ENCODE measurements at regions not wholly inside any gene's neighbourhood (a gene's known extent, or its start where the extent isn't known, plus 50 kb on each side); places are given as distances from the start of the nearest gene placed in this dataset.

- TF ChIP-seq ZBTB11 (CRISPR knock-in tag; IDR thresholded peaks at IDR 0.05) = no peak
- no peak for TF ChIP-seq ZBED1 (IDR thresholded peaks at IDR 0.05; ENCODE audit: borderline replicate concordance)
These were observed 245.4 kb upstream of the SLITRK1 start (continued) for GRCh38 chr13:84127597-84128128.

DNA sequence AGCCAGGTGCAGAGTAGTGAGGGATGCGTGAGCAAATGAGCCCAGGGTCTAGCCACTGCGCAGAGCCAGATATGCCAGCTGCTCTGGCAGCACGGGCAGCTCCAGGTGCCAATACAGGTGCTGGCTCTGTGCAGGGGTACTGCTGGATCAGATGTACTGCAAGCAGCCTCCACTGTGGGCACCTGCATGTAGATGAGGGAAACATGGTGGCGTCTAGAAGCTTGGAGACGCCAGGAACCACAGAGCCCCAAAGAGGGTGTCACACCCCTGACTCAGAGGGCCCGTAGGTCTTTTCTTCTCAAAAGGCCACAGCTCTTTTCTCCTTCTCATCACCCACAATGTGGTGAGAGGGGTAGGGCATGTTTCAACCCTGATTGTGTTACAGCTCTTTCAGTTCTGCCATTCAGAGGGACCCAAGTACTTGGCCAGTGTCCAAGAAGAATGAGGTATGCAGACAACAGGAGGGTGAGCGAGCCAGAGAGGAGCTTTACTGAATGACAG, 244.4 kb upstream of the SLITRK1 start:
- POLR2A ChIA-PET = no interaction called here

More for the DNA sequence above, 244.4 kb upstream of the SLITRK1 start:
- no peaks in the 10 kb centered on the region for H3K4me1 ChIP-seq (ENCODE audit: control insufficient read depth, insufficient read depth, low read length)
- H3K79me2 ChIP-seq (ENCODE audit: control insufficient read depth, insufficient read depth, low read length) = no peaks in the 10 kb centered on the region
- no peak overlapping the region for H3K4me3 ChIP-seq
- FAIRE-seq = no peak
- intact Hi-C loops (cut with micrococcal nuclease; ENCODE audit: unreplicated experiment) (no loop called here), in situ Hi-C loops (cut with MboI) (no loop called here)
- 44% methylated on average over 7 of the region's 7 CpGs for WGBS (ENCODE audit: insufficient coverage, insufficient replicate concordance, low lambda C conversion rate, missing lambda C conversion rate)
- peak; percentile 20 for DNase-seq (ENCODE audit: low read depth, low spot score)
- ATAC-seq = peak; percentile 93
- no peaks in the 10 kb centered on the region for H3K36me3 ChIP-seq (ENCODE audit: control insufficient read depth in 2 of 2, insufficient read depth in 2 of 2, low read length in 1 of 2)
- ChIA-PET CTCF (interaction anchor here (0.6 kb wide), 1 partner anchor 64 kb away, joined by 3 read pairs; no protein-coding TSS in a partner anchor), SMC1A (ENCODE audit: uncharacterized antibody, unreplicated experiment) (interaction anchor here (0.7 to 1.3 kb wide), 3 partner anchors 10 to 429 kb away, joined by 3 read pairs; no protein-coding TSS in a partner anchor), RAD21 (ENCODE audit: unreplicated experiment) (no interaction called here)
- TF ChIP-seq BMI1 (IDR thresholded peaks at IDR 0.05; ENCODE audit: borderline replicate concordance) = no peak
- TF ChIP-seq ATF7 (IDR thresholded peaks at IDR 0.05; ENCODE audit: low read depth) = 0 out of 2 replicates have a peak, but pooled peaks have one; percentile 14
- peak; percentile 47 for TF ChIP-seq SMAD1 (IDR thresholded peaks at IDR 0.05; ENCODE audit: low read depth, partially characterized antibody)
- H3K27me3 ChIP-seq (replicated peaks in 1 of 2; ENCODE audit: control insufficient read depth in 2 of 2, insufficient read depth in 2 of 2, low read length in 1 of 2) = no peaks in the 10 kb centered on the region
- no peaks in the 10 kb centered on the region for H3K9me3 ChIP-seq (replicated peaks; ENCODE audit: control insufficient read depth, insufficient read depth, low read length)
- H2AFZ ChIP-seq (ENCODE audit: control insufficient read depth, low read depth, low read length) = no peak overlapping the region
- no peaks in the 10 kb centered on the region for H4K20me1 ChIP-seq (ENCODE audit: control insufficient read depth, insufficient read depth)
- BruUV-seq (replicated peaks) = no TSS peak
- no peak overlapping the region for H3K4me2 ChIP-seq (ENCODE audit: control insufficient read depth, insufficient read depth)
- H3K27ac ChIP-seq (ENCODE audit: control insufficient read depth, insufficient read depth) = no peak overlapping the region
- H3K9ac ChIP-seq (ENCODE audit: control insufficient read depth, insufficient read depth, low read length) = no peak overlapping the region
